ENCODE measurements at regions not wholly inside any gene's neighbourhood (a gene's known extent, or its start where the extent isn't known, plus 50 kb on each side); places are given as distances from the start of the nearest gene placed in this dataset.
A peak's percentile ranks its signal among the peaks of the same experiment; 100 is the strongest.

GRCh38 chr9:2565676-2566340, 55.8 kb upstream of the VLDLR start:
- no peak for DNase-seq (ENCODE audit: low read depth in 1 of 2, low spot score in 1 of 2)

GRCh38 chr9:2567922-2568321, 53.7 kb upstream of the VLDLR start:
- DNase-seq (ENCODE audit: low read depth in 1 of 2, low spot score in 1 of 2), result no peak

GRCh38 chr9:2568689-2569088, 52.9 kb upstream of the VLDLR start:
- no peak for DNase-seq (ENCODE audit: low read depth in 1 of 2, low spot score in 1 of 2)

- DNase-seq (ENCODE audit: low read depth in 1 of 2, low spot score in 1 of 2), result peak in 1 of 2 donors; percentile 8
These were observed 50.7 kb upstream of the VLDLR start for GRCh38 chr9:2570615-2571479.

Data from activated CD4-positive, alpha-beta T cell treated with anti-CD3 and anti-CD28 coated beads, Interleukin-2, amount 50 U/mL, for 24 hours (primary cell).